ENCODE measurements at regions not wholly inside any gene's neighbourhood (a gene's known extent, or its start where the extent isn't known, plus 50 kb on each side); places are given as distances from the start of the nearest gene placed in this dataset.
"Not testable (repeated sequence)": the region's sequence is repeated elsewhere in the genome, so short reads cannot be mapped to it uniquely, and the experiment has no call there.

- Histone ChIP-seq H3K4me1 (ENCODE audit: control insufficient read depth in 1 of 2, insufficient read depth in 2 of 2, low read length in 2 of 2) (no peaks in the 10 kb centered on the region), H3K27me3 (ENCODE audit: low read depth, low read length) (no peaks in the 10 kb centered on the region), H3K27ac (ENCODE audit: low read length) (no peak overlapping the region), H3K9me3 (ENCODE audit: control insufficient read depth in 1 of 2, low read length in 2 of 2) (peaks cover 3 to 7% of the 10 kb centered on the region in 2 donors), H3K36me3 (ENCODE audit: control insufficient read depth in 1 of 2, insufficient read depth in 2 of 2, low read length in 2 of 2) (no peaks in the 10 kb centered on the region), H3K4me3 (ENCODE audit: low read depth in 1 of 2, low read length in 2 of 2) (no peak overlapping the region)
Measured at GRCh38 chr1:38657873-38658272, 201.7 kb downstream of the RRAGC start.

- Histone ChIP-seq H3K36me3 (ENCODE audit: control insufficient read depth in 1 of 2, insufficient read depth in 2 of 2, low read length in 2 of 2) (no peaks in the 10 kb centered on the region), H3K27ac (ENCODE audit: low read length) (no peak overlapping the region), H3K4me1 (ENCODE audit: control insufficient read depth in 1 of 2, insufficient read depth in 2 of 2, low read length in 2 of 2) (no peaks in the 10 kb centered on the region)
Measured at GRCh38 chr1:38657207-38657840, 202.2 kb downstream of the RRAGC start.

GRCh38 chr1:38656726-38657125 lies 202.8 kb downstream of the RRAGC start:
- Histone ChIP-seq H3K9me3 (ENCODE audit: control insufficient read depth in 1 of 2, low read length in 2 of 2) (peaks cover 3 to 7% of the 10 kb centered on the region in 2 donors), H3K4me1 (ENCODE audit: control insufficient read depth in 1 of 2, insufficient read depth in 2 of 2, low read length in 2 of 2) (no peaks in the 10 kb centered on the region), H3K4me3 (ENCODE audit: low read depth in 1 of 2, low read length in 2 of 2) (no peak overlapping the region), H3K27ac (ENCODE audit: low read length) (no peak overlapping the region), H3K36me3 (ENCODE audit: control insufficient read depth in 1 of 2, insufficient read depth in 2 of 2, low read length in 2 of 2) (no peaks in the 10 kb centered on the region), H3K27me3 (ENCODE audit: low read depth, low read length) (no peaks in the 10 kb centered on the region)

More at GRCh38 chr1:38657207-38657840, 202.2 kb downstream of the RRAGC start:
- Histone ChIP-seq H3K27me3 (ENCODE audit: low read depth, low read length) (no peaks in the 10 kb centered on the region), H3K4me3 (ENCODE audit: low read depth in 1 of 2, low read length in 2 of 2) (no peak overlapping the region), H3K9me3 (ENCODE audit: control insufficient read depth in 1 of 2, low read length in 2 of 2) (peaks cover 3 to 7% of the 10 kb centered on the region in 2 donors)

GRCh38 chr1:38652217-38652616 lies 207.4 kb downstream of the RRAGC start:
- Histone ChIP-seq H3K27me3 (ENCODE audit: low read depth, low read length) (no peaks in the 10 kb centered on the region), H3K9me3 (ENCODE audit: control insufficient read depth in 1 of 2, low read length in 2 of 2) (no peaks in the 10 kb centered on the region), H3K4me3 (ENCODE audit: low read depth in 1 of 2, low read length in 2 of 2) (no peak overlapping the region), H3K36me3 (ENCODE audit: control insufficient read depth in 1 of 2, insufficient read depth in 2 of 2, low read length in 2 of 2) (no peaks in the 10 kb centered on the region), H3K4me1 (ENCODE audit: control insufficient read depth in 1 of 2, insufficient read depth in 2 of 2, low read length in 2 of 2) (no peaks in the 10 kb centered on the region), H3K27ac (ENCODE audit: low read length) (no peak overlapping the region)

GRCh38 chr1:38651669-38652068 lies 207.9 kb downstream of the RRAGC start:
- Histone ChIP-seq H3K36me3 (ENCODE audit: control insufficient read depth in 1 of 2, insufficient read depth in 2 of 2, low read length in 2 of 2) (no peaks in the 10 kb centered on the region), H3K27ac (ENCODE audit: low read length) (no peak overlapping the region), H3K4me1 (ENCODE audit: control insufficient read depth in 1 of 2, insufficient read depth in 2 of 2, low read length in 2 of 2) (no peaks in the 10 kb centered on the region), H3K27me3 (ENCODE audit: low read depth, low read length) (no peaks in the 10 kb centered on the region), H3K4me3 (ENCODE audit: low read depth in 1 of 2, low read length in 2 of 2) (no peak overlapping the region), H3K9me3 (ENCODE audit: control insufficient read depth in 1 of 2, low read length in 2 of 2) (no peaks in the 10 kb centered on the region)

GRCh38 chr1:38648417-38648816 lies 211.2 kb downstream of the RRAGC start:
- Histone ChIP-seq H3K4me3 (ENCODE audit: low read depth in 1 of 2, low read length in 2 of 2) (no peak overlapping the region), H3K9me3 (ENCODE audit: control insufficient read depth in 1 of 2, low read length in 2 of 2) (no peaks in the 10 kb centered on the region), H3K36me3 (ENCODE audit: control insufficient read depth in 1 of 2, insufficient read depth in 2 of 2, low read length in 2 of 2) (no peaks in the 10 kb centered on the region), H3K27ac (ENCODE audit: low read length) (no peak overlapping the region), H3K27me3 (ENCODE audit: low read depth, low read length) (no peaks in the 10 kb centered on the region), H3K4me1 (ENCODE audit: control insufficient read depth in 1 of 2, insufficient read depth in 2 of 2, low read length in 2 of 2) (no peaks in the 10 kb centered on the region)

- not testable (repeated sequence) for H3K27ac ChIP-seq (ENCODE audit: low read length); H3K4me3 ChIP-seq (ENCODE audit: low read depth in 1 of 2, low read length in 2 of 2); H3K9me3 ChIP-seq (ENCODE audit: control insufficient read depth in 1 of 2, low read length in 2 of 2); H3K4me1 ChIP-seq (ENCODE audit: control insufficient read depth in 1 of 2, insufficient read depth in 2 of 2, low read length in 2 of 2); H3K36me3 ChIP-seq (ENCODE audit: control insufficient read depth in 1 of 2, insufficient read depth in 2 of 2, low read length in 2 of 2); H3K27me3 ChIP-seq (ENCODE audit: low read depth, low read length)
Measured at GRCh38 chr1:38647341-38647740, 212.2 kb downstream of the RRAGC start.

GRCh38 chr1:38644092-38644491 lies 215.5 kb downstream of the RRAGC start:
- Histone ChIP-seq H3K4me3 (ENCODE audit: low read depth in 1 of 2, low read length in 2 of 2) (no peak overlapping the region), H3K36me3 (ENCODE audit: control insufficient read depth in 1 of 2, insufficient read depth in 2 of 2, low read length in 2 of 2) (no peaks in the 10 kb centered on the region), H3K27ac (ENCODE audit: low read length) (no peak overlapping the region), H3K27me3 (ENCODE audit: low read depth, low read length) (no peaks in the 10 kb centered on the region), H3K9me3 (ENCODE audit: control insufficient read depth in 1 of 2, low read length in 2 of 2) (no peaks in the 10 kb centered on the region), H3K4me1 (ENCODE audit: control insufficient read depth in 1 of 2, insufficient read depth in 2 of 2, low read length in 2 of 2) (no peaks in the 10 kb centered on the region)

- Histone ChIP-seq H3K27me3 (ENCODE audit: low read depth, low read length) (peaks cover 4% of the 10 kb centered on the region), H3K9me3 (ENCODE audit: control insufficient read depth in 1 of 2, low read length in 2 of 2) (no peaks in the 10 kb centered on the region), H3K4me3 (ENCODE audit: low read depth in 1 of 2, low read length in 2 of 2) (no peak overlapping the region), H3K36me3 (ENCODE audit: control insufficient read depth in 1 of 2, insufficient read depth in 2 of 2, low read length in 2 of 2) (no peaks in the 10 kb centered on the region), H3K27ac (ENCODE audit: low read length) (no peak overlapping the region), H3K4me1 (ENCODE audit: control insufficient read depth in 1 of 2, insufficient read depth in 2 of 2, low read length in 2 of 2) (no peaks in the 10 kb centered on the region)
Measured at GRCh38 chr1:38641661-38642060, 217.9 kb downstream of the RRAGC start.

- no peak overlapping the region for H3K4me3 ChIP-seq (ENCODE audit: low read depth in 1 of 2, low read length in 2 of 2)
- peaks cover 0 to 3% of the 10 kb centered on the region in 2 donors for H3K9me3 ChIP-seq (ENCODE audit: control insufficient read depth in 1 of 2, low read length in 2 of 2)
- no peaks in the 10 kb centered on the region for H3K4me1 ChIP-seq (ENCODE audit: control insufficient read depth in 1 of 2, insufficient read depth in 2 of 2, low read length in 2 of 2)
- H3K27ac ChIP-seq (ENCODE audit: low read length): no peak overlapping the region
- H3K36me3 ChIP-seq (ENCODE audit: control insufficient read depth in 1 of 2, insufficient read depth in 2 of 2, low read length in 2 of 2): no peaks in the 10 kb centered on the region
- H3K27me3 ChIP-seq (ENCODE audit: low read depth, low read length): peaks cover 5% of the 10 kb centered on the region
Measured at GRCh38 chr1:38640371-38640770, 219.2 kb downstream of the RRAGC start.

- Histone ChIP-seq H3K4me3 (ENCODE audit: low read depth in 1 of 2, low read length in 2 of 2) (no peak overlapping the region), H3K27me3 (ENCODE audit: low read depth, low read length) (no peaks in the 10 kb centered on the region), H3K36me3 (ENCODE audit: control insufficient read depth in 1 of 2, insufficient read depth in 2 of 2, low read length in 2 of 2) (no peaks in the 10 kb centered on the region), H3K27ac (ENCODE audit: low read length) (no peak overlapping the region), H3K9me3 (ENCODE audit: control insufficient read depth in 1 of 2, low read length in 2 of 2) (no peaks in the 10 kb centered on the region), H3K4me1 (ENCODE audit: control insufficient read depth in 1 of 2, insufficient read depth in 2 of 2, low read length in 2 of 2) (peaks cover 0 to 10% of the 10 kb centered on the region in 2 donors)
Measured at GRCh38 chr1:38628241-38628640, 231.3 kb downstream of the RRAGC start.

GRCh38 chr1:38625939-38626338 lies 233.6 kb downstream of the RRAGC start:
- Histone ChIP-seq H3K9me3 (ENCODE audit: control insufficient read depth in 1 of 2, low read length in 2 of 2) (no peaks in the 10 kb centered on the region), H3K27ac (ENCODE audit: low read length) (no peak overlapping the region), H3K27me3 (ENCODE audit: low read depth, low read length) (no peaks in the 10 kb centered on the region), H3K4me3 (ENCODE audit: low read depth in 1 of 2, low read length in 2 of 2) (no peak overlapping the region), H3K4me1 (ENCODE audit: control insufficient read depth in 1 of 2, insufficient read depth in 2 of 2, low read length in 2 of 2) (peaks cover 0 to 10% of the 10 kb centered on the region in 2 donors), H3K36me3 (ENCODE audit: control insufficient read depth in 1 of 2, insufficient read depth in 2 of 2, low read length in 2 of 2) (no peaks in the 10 kb centered on the region)
